ENCODE measurements at regions not wholly inside any gene's neighbourhood (a gene's known extent, or its start where the extent isn't known, plus 50 kb on each side); places are given as distances from the start of the nearest gene placed in this dataset.
A peak's percentile ranks its signal among the peaks of the same experiment; 100 is the strongest.
"Not testable (repeated sequence)": the region's sequence is repeated elsewhere in the genome, so short reads cannot be mapped to it uniquely, and the experiment has no call there.

DNA sequence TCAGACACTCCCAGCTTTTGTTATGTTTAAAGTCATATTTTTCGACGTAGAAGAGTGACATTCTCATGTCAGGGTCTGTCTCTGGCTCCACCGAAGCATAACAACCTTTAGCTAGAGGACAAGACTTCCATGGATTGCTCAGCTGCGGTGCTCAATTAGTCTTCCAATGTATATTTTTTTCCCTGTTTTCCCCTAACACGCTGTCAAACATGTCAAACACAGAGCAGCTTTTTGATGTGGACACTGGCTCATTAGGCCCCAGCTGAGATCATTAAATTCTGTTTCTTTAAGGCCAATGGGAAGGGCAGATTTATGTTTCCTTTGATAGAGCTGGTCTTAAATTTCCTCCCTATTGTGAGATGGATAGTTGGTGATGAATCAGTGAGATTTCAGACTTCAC, 525.4 kb downstream of the PIK3C3 start:
- no peak for DNase-seq

DNA sequence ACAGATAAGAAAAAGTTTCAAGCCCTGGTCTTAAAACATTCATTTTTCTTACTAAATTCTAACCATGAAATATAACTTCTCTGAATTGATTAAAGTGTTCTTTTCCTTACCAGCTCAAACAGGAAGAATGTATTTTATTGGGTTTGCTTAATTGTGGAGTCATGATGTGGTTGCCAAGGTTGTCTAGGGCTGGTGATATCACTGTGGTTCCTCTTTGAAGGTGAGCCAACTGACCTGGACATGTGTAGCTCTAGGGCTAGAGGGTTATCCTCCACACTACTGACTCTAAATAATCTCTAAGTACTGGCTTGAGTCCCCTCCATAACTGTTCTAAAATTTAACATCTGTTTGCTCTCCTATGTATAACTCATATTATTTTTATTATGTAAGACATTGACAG, 529.6 kb downstream of the PIK3C3 start:
- DNase-seq = no peak

DNA sequence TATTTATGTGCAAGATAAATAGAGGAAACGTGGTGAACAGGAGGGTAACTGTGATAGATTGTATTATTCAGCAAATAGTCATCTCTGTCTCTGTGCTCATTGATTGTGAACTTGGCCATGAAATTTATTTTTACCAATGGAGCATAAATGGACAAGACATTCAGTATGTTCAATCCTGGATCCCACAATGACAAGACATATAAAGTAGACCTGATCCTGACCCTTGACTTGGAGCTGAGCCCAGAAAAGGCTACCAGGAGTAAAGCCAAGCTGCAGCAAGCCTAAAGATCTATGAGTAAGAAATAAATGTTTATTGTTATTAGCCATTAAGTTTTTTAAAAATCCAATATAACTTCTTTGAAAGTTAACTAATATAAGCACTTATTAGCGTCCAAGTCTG, 531.2 kb downstream of the PIK3C3 start:
- DNase-seq = no peak

DNA sequence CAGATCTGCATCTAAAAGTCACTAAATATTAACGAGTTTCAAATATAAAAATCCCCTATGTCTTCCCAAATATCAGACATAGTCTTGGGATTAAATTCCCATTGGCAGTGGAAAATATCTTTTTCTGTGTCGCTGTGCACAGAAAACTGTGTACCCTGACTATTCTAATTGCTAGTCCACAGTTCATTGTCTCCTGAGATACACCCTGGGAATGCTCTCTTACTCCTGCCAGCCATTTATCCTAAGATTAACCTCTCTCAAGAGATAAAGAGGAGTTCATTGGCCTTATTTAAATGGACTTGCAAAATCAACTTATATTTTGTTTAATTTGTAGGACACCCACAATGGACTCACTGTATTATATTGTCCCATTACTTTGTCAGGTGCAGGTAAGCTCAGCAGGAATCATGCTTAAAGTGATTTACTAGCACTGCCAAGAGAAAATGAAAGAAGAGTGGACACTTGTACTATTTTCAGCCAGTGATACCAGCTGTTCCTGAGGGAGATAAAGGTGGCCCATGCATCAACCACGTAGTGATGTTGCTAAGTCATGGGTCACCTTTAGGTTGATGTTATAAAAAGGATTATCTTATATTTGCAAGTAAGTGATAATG, 553.8 kb downstream of the PIK3C3 start:
- no peak for DNase-seq

DNA sequence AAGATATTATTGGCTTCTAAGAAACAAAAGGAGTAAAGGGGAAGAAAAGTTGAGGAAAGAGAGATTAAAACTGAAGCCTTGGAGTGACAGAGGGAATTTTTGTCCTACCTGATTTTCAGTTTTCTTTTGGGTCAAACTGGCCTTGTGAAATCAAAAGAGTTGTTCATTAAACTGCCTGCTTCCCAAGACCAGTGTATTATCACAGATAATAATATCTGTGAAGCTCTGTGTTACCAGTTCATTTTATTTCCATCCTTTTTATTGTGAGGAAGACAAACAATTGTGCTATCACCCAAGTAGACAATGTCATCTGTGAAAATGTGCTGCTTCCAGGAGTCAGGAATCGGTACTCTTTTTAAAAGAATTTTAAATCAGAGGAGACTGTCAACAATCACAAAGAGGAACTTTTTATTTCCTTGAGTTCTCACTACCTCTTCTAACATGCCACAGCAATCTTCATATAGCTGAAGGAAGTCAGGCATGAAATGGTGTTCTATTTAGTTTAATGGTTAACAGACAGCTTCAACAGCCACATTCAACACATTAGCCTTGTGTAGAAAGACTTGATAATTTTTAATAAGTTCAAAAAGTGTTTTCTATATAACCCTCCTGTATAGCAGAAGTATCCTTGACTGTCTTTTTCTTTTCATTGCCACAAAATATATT, 554.8 kb downstream of the PIK3C3 start:
- DNase-seq = no peak

DNA sequence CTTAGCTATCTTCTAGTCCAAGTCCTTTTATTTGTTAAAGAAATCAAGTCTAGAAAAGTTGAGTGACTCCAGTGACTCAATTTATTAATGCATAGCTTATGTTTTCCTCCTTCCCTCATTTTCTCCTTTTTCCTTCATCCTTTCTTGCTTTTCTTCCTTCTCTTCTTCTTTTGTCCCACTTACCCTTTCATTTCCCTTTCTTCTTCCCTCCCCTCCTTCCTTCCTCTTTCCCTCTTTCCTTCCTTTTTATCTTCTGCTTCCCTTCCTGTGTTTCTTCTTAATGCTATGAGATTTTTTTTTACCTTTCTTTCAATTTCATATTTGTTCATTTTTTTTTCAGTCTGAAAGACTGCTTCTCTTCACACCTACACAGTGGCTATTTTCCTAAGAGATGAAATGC, 555.5 kb downstream of the PIK3C3 start:
- no peak for DNase-seq

DNA sequence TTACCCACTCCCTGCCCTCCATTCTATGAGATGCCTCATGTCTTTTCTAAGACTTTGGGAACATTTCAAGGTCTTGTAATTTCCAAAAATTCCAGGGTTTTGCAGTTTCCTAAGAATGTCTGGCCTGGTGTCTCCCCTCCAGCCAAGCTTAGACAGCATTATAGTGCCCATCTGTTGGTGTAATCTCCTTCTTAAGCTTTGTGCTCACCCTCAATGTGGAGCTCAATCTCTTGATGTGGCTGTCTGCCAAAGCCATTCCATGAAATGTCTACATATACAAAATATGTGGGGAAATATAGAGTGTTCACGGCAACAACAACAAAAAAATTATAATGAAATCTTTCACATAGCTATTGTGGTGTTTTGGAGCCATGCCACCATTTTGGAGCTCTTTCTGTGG, 558.4 kb downstream of the PIK3C3 start:
- DNase-seq = peak; percentile 64

DNA sequence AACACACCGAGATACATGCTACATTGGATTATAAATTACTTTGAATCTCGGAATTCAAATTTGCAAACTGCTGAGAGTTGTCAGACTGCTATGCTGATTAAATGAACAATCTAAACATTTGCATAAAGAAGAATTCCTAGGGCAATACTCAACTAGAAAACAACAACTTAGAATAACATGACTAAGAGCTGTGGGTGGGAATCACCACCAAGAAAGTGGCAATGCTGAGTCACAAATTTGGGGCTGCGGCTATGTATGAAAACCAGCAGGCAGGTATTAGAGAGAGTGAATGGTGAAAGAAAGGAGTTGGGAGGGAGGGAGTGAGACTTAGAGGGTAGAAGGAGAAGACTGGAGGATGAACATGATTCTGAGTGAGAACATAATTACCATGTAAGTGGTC, 559.5 kb downstream of the PIK3C3 start:
- peak; percentile 86 for DNase-seq

DNA sequence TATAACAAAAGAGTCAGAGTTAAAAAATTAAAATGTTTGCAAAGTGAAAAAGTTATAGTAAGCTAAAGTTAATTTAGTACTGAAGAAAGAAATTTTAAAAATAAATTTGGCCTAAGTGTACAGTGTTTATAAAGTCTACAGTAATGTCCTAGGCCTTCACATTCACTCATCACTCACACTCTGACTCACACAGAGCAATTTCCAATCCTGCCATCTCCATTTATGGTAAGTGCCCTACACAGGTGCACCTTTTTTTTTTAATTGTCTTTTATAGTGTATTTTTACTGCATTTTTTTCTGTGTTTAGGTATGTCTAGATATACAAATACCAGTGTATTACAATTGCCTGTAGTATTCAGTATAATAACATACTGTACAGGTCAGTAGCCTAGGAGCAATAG, 562.9 kb downstream of the PIK3C3 start:
- peak; percentile 41 for DNase-seq

DNA sequence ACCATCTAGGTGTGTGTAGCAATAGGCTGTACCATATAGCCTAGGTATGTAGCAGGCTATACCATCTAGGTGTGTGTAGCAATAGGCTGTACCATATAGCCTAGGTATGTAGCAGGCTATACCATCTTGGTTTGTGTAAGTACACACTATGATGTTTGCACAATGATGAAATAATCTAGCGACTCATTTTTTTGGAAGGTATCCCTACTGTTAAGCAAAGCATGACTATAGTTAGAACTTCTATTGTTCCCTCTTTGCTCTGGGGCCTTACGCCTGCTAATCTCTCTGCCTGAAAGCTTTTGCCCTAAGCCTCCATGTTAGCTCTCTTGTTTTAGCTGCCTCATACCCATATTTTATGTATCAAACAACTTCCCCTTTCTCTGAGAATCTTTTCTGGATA, 563.3 kb downstream of the PIK3C3 start:
- peak; percentile 27 for DNase-seq

DNA sequence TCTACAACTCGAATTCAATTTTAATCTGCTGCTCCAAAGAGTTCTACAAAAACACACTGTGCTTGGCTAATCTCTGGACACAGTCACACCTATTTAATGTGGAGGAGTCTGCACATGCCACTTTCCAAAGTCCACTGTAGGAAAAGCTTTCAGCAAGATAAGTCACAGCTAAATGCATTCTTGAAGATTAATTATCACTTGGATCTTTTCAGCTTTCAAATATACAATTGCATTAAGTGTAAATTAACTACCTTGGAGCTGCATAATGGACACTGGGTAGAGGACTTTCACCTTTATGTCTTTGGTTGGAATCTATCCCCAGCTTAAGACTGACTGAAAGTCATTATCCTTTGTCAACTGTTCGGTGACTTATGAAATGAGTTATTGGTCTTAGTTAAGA, 565.1 kb downstream of the PIK3C3 start:
- DNase-seq = no peak

DNA sequence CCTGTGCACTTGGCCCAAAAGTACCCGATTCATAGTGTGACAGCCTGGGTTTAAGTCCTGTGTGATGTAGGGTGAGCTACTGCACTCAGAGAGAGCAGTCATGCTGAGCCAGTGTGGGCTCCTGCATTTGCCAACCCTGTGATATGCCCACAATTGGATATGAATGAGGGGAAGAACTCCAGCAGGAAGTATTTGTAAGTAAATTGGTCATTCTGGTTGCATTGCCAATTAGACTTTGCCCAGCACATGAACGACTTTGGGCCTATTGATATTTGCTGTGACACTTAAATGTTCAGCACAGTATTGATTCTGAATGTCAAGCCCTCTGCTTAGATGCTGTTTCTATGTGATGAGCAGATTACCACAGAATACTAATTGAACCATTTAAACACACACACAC, 570.9 kb downstream of the PIK3C3 start:
- DNase-seq = no peak

DNA sequence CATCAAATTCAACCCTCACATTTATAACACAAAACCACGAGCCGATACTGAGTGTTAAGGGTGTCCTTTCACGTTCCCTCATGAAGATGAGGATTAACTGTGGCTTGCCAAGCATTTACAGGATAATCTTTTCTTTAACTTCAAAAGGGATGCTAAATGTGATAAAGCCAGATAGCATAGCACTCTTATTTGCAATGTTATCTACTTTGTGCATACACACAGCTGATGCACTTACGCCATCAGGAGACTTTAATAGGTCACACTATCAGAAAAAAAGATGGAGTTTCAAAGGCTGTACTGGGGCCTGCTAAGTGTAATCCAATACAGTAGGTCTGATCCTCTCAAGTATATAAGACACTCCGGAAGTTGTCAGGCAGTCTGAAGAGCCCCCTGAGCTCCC, 572.7 kb downstream of the PIK3C3 start:
- DNase-seq = no peak

DNA sequence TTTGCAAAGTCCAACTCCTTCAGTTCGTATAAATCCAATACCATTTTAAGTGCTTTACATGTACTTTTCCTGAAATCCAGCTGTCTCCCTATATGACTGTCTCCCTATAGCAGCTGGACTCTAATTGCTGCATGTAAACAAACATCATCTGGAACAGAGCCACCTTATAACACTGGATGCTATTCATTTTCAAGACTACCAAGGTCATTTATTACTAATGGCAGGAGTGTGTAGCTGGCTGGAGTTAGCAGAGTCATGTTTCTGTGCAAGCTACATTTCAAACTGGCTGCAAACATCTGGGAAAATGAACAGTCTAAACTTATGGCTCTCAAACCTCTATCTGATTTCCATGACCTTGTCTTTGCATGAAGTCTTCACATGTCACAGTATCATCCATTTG, 575.2 kb downstream of the PIK3C3 start:
- no peak for DNase-seq

DNA sequence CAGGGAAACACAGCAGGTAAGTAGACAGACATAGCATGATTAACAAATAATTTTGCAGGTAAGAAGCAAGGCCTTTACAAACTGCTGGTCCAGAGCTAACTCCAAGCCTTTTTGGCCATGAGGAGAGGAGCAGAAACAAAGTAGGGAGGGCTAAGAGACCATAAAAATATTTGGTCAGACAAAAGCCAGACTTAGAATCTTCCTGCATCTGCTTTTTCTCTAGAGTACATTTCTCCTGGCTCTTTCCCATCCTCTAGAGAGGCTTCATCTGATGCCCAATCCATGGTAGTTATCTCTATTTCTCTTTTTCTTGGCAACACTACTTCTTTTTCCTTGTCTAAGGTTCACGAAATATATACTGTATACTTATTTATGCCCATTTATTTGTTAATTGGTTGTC, 577.1 kb downstream of the PIK3C3 start:
- DNase-seq = no peak

DNA sequence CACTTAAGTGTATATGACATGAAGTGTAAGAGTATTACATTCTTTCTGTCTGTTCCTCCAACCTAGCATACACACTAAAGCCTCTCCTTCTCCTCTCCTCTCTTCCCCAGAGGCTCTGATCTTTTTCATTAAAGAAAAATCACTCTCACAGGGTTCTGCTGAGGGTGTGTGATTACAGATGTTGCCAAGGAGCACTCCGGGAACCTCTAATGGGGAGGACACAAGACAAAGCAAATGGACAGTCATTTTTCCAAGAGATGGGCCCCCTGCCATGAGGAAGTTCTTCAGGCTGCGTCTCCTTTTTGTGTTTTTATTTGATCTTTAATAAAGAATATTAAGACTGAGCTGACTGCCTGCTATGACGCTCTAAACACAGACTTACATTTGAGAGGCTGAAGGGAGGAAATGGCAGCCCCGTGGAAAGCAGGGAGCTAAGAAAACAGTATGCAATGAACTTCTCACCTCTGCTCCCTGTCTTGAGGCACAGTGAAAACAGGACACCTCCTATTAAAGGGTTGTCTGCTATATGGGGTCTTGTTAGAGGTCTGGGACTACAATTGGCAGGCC, 578.1 kb downstream of the PIK3C3 start:
- DNase-seq = no peak

DNA sequence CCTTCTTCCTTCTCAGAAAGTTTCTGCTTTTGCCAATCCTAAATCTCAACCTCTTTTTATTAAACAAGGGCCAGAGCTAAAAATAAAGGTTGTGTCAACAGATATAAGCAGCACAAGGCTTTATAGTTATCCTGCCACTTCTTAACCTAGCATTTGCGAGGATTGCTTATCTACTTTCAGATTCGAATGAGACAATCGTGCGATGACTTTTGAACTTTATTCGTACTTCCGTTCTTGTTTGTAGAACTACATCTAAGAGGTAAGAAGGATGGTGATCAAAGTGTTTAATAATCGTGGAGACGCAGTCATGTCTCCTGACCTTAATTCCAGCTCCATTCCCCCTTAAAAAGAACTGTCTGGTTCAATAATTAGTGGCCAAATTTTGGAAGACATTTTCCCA, 578.6 kb downstream of the PIK3C3 start:
- DNase-seq = no peak

DNA sequence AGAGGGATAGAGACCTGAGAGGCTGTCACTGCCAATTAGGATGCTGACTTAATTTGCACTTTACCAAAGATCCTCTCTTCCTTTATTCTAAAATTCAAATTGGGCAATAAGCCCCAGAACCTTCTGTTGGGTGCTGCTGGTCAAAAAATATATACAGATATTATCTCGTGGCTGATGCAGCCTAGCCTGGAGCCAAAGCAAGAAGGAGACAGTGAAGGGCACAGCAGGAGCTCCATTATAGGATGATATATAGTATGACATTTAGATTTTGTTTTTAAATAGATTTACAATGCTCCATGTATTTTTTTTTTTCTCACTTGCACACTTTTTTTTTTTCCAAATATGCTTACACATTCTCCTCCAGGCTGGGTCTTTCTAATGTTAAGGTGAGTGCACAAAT, 579.3 kb downstream of the PIK3C3 start:
- no peak for DNase-seq

DNA sequence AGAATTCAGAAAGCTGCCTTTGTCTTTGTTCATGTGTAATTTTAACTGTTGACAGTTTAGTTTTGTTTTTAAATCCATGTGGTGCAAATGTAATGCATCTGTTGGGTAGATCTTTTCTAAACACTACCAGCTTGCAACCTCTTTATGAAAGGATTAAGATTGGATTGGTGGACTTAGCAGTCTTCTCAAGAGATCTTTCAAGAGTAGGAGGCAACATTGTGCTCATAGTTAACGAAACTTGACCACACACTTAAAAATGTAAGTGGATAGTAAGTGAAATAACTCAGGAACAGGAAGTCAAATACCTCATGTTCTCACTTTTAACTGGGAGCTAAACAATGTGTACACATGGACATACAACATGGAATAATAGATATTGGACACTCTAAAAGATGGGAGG, 579.0 kb downstream of the RIT2 start:
- no peak for DNase-seq

DNA sequence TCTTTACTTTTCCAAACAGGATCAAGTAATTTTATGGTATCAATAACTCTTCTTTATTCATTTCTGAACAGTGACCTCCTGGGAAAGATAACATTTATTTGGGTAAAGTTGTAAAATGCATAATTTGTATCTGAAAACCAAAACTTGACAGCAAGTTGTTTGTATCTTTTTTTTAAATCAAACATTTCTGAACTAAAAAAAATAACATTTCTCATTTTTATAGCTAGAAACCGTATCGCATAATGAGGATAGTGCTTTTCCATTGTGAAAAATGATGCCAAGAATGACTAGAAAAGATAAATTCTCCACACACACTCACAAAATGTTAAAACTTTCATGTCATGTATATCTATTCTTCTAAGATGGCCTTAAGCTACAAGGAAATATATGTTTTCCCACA, 578.2 kb downstream of the RIT2 start:
- DNase-seq = no peak

DNA sequence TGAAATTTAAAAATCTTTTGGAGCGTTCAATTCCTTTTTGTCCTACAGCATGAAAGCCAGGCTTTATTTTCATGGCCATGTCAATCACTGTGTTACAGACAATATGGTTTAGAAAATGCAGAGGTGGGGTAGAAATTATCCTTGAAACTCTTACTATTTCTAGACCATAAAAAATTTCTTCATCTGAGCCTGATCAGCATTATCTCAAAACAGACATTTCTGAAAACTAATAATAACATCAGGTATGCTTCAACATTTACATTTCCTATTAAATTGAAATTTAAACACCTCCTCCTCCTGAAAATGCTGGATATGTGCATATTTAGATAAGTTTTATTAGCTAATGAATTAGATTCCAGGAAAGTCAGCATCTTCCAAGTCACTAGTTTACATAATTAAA, 570.6 kb downstream of the RIT2 start:
- no peak for DNase-seq

DNA sequence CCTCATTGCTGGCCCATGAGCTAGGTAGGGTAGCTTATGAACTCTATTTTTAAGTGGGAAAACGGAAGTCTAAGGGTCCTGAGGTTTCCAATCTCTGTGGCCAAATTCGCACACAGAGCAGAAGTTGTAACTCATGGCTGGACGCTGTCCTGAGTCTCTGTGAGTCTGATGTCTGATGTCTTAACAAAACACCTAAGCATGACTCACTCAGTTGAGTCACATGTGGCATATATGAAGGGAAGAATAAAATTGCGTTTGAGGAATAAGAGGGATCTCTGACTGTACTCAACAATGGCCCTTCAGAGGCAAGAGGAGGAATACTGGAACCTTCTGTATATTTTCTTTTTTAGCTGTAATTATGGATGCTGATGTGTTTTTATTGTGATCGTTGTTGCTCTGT, 569.7 kb downstream of the RIT2 start:
- peak; percentile 82 for DNase-seq

DNA sequence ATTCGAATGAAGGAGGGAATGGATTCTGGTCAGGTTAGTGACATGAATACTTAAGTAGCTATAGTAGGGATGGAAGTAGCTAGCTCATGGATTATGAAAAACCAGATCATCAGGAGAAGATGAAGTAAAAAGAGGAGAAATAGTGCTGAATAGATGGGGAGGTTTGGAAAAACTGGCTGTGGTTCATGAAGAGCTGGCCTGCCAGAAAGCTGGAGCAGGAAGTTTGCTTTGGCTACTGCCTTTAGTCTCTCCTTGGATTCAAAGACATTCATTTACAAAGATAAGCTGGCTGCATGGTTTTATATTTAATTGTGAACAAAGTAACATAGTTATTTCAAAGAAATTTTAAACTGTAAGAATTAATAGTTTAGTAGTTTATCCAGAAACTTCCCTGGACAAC, 567.0 kb downstream of the RIT2 start:
- no peak for DNase-seq

DNA sequence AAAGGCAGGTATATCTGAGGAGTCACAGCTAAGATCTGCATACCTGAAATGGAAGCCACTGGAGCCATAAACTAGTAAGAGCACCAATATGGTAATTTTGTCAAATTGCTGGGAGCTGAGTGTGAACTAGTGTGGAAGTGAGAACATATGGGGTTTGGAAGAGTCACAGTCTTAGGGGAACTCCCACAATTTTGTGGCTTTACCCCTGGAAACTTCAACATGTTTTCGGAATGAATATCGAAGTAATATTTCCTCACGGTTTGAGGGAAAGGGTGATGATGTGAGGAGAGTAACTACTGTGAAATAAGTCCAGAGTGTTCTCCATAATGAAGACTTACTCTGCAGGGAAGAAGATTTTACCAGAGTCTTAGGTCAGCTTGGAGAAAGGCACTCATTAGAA, 565.9 kb downstream of the RIT2 start:
- DNase-seq = peak; percentile 51

DNA sequence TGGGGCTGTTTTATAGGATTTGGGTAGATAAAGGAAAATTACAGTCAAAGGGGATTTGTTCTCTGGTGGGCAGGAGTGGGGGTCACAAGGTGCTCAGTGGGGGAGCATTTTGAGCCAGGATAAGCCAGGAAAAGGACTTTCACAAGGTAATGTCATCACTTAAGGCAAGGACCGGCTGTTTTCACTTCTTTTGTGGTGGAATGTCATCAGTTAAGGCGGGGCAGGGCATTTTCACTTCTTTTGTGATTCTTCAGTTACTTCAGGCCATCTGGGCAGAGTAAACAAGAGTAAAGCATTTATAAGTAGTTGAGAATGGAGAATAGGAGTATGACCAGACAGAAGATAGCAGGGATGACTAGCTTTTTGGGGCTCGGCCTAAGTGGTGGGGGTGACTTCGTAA, 562.9 kb downstream of the RIT2 start:
- DNase-seq = not testable (repeated sequence)

All from fibroblast of skin of back (primary cell).